Activated T-helper 1 cell treated with anti-CD3 and anti-CD28 coated beads, Interleukin-12 subunit alpha, Interleukin-12 subunit beta, Interleukin-2, Interleukin-4 antibody, amounts not matched to agents 30 ng/mL and 10 ng/mL and 1 ng/mL, durations not matched to agents 14 hours and 24 hours and 36 hours (primary cell): ENCODE measurements at regions not wholly inside any gene's neighbourhood (a gene's known extent, or its start where the extent isn't known, plus 50 kb on each side); places are given as distances from the start of the nearest gene placed in this dataset.

ENCODE experiments used
- DNase-seq: peaks from one replicate; pipeline ENCODE4 v3.0.0; 2021; ENCODE audit warnings: low spot score
- H3K27ac Mint-ChIP-seq: one replicate; pipeline ENCODE4 v1.8.0; 2021; ENCODE audit warnings: mild to moderate bottlenecking, mixed read lengths
- H3K27me3 Mint-ChIP-seq: one replicate; pipeline ENCODE4 v1.8.0; 2022; ENCODE audit warnings: mild to moderate bottlenecking, moderate library complexity, mixed read lengths; ENCODE audit not compliant: insufficient read depth
- H3K36me3 Mint-ChIP-seq: one replicate; pipeline ENCODE4 v1.8.0; 2021; ENCODE audit warnings: low read depth, mixed read lengths
- H3K4me1 Mint-ChIP-seq: one replicate; pipeline ENCODE4 v1.8.0; 2021; ENCODE audit warnings: low read depth, mixed read lengths
- H3K4me3 Mint-ChIP-seq: one replicate; pipeline ENCODE4 v1.8.0; 2021; ENCODE audit warnings: mild to moderate bottlenecking, moderate library complexity, mixed read lengths
- H3K9me3 Mint-ChIP-seq: one replicate; pipeline ENCODE4 v1.8.0; 2021; ENCODE audit warnings: mixed read lengths
- intact Hi-C: fragments of 100-400 bp; cut with micrococcal nuclease; formaldehyde crosslinking; loops from one replicate; pipeline ENCODE4 v1.15.1; 2024

GRCh38 chr7:41803569-41803968 lies 100.7 kb upstream of the INHBA start:
- DNase-seq: no peak
- intact Hi-C loops: no loop called here
- H3K4me1 Mint-ChIP-seq: no peaks in the 10 kb centered on the region
- no peaks in the 10 kb centered on the region for H3K36me3 Mint-ChIP-seq
- H3K9me3 Mint-ChIP-seq: peaks cover 4% of the 10 kb centered on the region
- no peak overlapping the region for H3K4me3 Mint-ChIP-seq
- peaks cover 1% of the 10 kb centered on the region for H3K27me3 Mint-ChIP-seq
- no peak overlapping the region for H3K27ac Mint-ChIP-seq

DNA sequence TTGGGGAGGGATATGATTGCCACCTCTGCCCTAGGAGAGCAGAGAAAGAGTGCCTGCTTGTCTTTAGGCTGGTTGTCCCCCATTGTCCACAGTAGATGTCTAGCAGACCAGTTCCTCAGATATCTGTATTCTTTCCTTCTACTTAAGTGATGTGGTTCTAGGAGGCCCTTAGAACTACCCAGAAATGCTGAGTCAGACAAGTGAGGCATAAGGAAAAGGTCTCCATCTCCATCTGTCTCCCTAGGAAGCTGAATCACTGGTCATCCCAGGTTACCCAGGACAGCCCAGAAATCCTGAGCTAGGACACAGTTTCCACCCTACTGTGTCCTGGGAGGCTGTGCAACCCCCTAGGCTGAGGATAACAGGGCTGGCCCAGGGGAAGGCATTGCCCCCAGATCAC lies 93.4 kb upstream of the INHBA start:
- H3K4me3 Mint-ChIP-seq: no peak overlapping the region
- intact Hi-C loops: no loop called here
- H3K27ac Mint-ChIP-seq: no peak overlapping the region
- no peak for DNase-seq
- no peaks in the 10 kb centered on the region for H3K36me3 Mint-ChIP-seq
- H3K4me1 Mint-ChIP-seq: no peaks in the 10 kb centered on the region
- H3K27me3 Mint-ChIP-seq: no peaks in the 10 kb centered on the region
- peaks cover 3% of the 10 kb centered on the region for H3K9me3 Mint-ChIP-seq

- Mint-ChIP-seq H3K4me3 (no peak overlapping the region), H3K27ac (no peak overlapping the region), H3K36me3 (no peaks in the 10 kb centered on the region), H3K9me3 (peaks cover 7% of the 10 kb centered on the region), H3K27me3 (no peaks in the 10 kb centered on the region), H3K4me1 (no peaks in the 10 kb centered on the region)
- DNase-seq: no peak
- intact Hi-C loops: no loop called here
Measured at GRCh38 chr7:41795276-41795833, 92.5 kb upstream of the INHBA start.

DNA sequence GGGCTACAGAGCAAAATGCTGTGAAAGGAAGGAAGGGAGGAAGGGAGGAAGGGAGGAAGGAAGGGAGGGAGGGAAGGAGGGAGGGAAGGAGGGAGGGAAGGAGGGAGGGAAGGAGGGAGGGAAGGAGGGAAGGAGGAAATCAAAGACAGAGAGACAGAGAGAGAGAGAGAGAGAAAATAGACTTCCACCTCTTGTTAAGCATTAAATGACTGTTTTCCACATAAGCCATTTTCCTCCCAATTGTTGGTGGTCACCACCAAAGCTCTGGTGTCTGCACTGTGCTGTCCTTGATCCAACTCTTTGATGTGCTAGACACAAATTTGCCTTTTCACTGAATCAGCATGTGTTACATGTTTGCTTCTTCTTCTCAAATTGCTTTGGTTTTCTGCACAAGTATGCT lies 90.7 kb upstream of the INHBA start:
- intact Hi-C loops: no loop called here
- Mint-ChIP-seq H3K9me3 (peaks cover 7% of the 10 kb centered on the region), H3K4me1 (no peaks in the 10 kb centered on the region), H3K36me3 (no peaks in the 10 kb centered on the region), H3K27ac (no peak overlapping the region), H3K4me3 (no peak overlapping the region), H3K27me3 (no peaks in the 10 kb centered on the region)
- no peak for DNase-seq

- Mint-ChIP-seq H3K9me3 (peaks cover 7% of the 10 kb centered on the region), H3K4me1 (no peaks in the 10 kb centered on the region), H3K27me3 (no peaks in the 10 kb centered on the region), H3K36me3 (no peaks in the 10 kb centered on the region), H3K27ac (no peak overlapping the region), H3K4me3 (no peak overlapping the region)
- intact Hi-C loops: no loop called here
- no peak for DNase-seq
Measured at GRCh38 chr7:41792120-41792519, 89.2 kb upstream of the INHBA start.

- Mint-ChIP-seq H3K27ac (no peak overlapping the region), H3K4me3 (no peak overlapping the region), H3K36me3 (peaks cover 1% of the 10 kb centered on the region), H3K27me3 (no peaks in the 10 kb centered on the region), H3K9me3 (peaks cover 4% of the 10 kb centered on the region), H3K4me1 (no peaks in the 10 kb centered on the region)
- intact Hi-C loops: no loop called here
- no peak for DNase-seq
Measured at GRCh38 chr7:41788556-41788955, 85.7 kb upstream of the INHBA start.

DNA sequence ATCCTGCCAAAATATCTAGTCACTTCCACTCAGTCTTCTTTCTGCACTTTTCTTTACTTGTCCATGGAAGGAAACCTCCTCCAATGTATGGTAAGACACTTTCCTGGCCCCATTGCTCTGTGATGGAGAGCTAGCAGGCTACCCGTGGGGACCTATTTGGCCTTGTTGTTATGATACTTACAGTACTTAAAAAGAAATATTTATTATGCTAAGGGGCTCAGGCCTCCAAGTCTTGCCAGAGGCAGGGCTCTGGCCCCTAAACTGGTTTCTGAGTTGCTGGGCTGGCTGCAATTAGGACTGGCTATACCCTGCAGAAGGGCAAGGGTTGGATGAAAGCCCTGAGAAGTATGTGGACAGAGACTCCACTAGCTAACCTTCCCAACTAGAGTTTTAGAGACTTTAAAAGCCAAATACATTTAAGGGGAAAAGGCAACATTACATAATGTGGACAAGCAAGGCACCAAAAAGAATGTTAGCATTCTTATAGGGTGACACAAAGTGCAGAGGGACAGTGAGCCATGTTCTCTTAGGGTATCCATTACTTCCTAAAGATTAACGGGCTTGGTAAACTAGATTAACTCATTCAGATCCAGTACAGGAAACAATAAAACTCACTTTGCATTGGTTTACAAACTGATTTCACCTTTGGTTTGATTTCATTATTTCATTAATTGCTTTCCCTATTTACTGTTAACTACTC lies 84.9 kb upstream of the INHBA start:
- H3K27ac Mint-ChIP-seq: no peak overlapping the region
- intact Hi-C loops: no loop called here
- H3K4me3 Mint-ChIP-seq: no peak overlapping the region
- H3K27me3 Mint-ChIP-seq: no peaks in the 10 kb centered on the region
- no peak for DNase-seq
- no peaks in the 10 kb centered on the region for H3K4me1 Mint-ChIP-seq
- H3K9me3 Mint-ChIP-seq: peaks cover 4% of the 10 kb centered on the region
- peaks cover 1% of the 10 kb centered on the region for H3K36me3 Mint-ChIP-seq

DNA sequence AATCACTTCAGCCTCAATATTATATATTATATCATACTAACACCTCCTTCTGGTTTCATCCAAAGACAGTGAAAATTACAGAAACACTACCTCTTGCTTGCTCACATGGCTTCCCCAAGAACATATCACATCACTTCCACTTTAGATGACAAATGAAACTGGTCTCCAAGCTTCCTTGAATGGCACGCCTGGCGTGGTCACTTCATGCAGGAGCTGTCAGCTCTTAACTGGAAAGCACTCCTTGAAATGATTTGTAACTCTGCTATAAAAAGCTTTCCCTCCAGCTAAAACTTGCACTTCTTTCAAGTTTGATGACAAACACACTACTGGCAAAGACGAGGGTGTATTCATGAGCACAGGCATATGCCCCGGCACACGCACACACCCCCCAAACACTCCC lies 84.1 kb upstream of the INHBA start:
- no peak overlapping the region for H3K4me3 Mint-ChIP-seq
- intact Hi-C loops: no loop called here
- no peak overlapping the region for H3K27ac Mint-ChIP-seq
- no peak for DNase-seq
- peaks cover 4% of the 10 kb centered on the region for H3K9me3 Mint-ChIP-seq
- H3K36me3 Mint-ChIP-seq: peaks cover 1% of the 10 kb centered on the region
- H3K4me1 Mint-ChIP-seq: no peaks in the 10 kb centered on the region
- no peaks in the 10 kb centered on the region for H3K27me3 Mint-ChIP-seq

DNA sequence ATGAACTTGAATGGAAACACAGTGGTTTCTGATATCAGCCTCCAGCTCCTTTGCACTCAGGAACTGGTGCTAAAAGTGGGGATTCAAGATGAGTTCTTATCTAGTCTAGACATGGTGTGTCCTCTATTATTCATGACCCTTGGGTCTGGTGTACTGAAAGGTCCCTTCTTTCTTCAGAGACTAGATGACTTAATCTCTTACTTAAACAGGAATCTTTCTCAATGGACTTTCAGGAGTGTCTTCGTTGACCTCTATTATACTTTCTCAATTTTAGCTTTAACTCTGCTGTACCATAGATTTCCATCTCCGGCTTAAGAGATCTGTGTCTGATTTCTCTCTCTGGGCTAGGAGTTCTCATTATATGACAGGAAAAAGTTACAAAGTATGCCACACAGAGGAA lies 83.5 kb upstream of the INHBA start:
- Mint-ChIP-seq H3K4me3 (no peak overlapping the region), H3K9me3 (peaks cover 4% of the 10 kb centered on the region), H3K27ac (no peak overlapping the region), H3K36me3 (peaks cover 1% of the 10 kb centered on the region), H3K27me3 (no peaks in the 10 kb centered on the region), H3K4me1 (no peaks in the 10 kb centered on the region)
- no peak for DNase-seq
- intact Hi-C loops: no loop called here

- peaks cover under 1% of the 10 kb centered on the region for H3K9me3 Mint-ChIP-seq
- no peak overlapping the region for H3K4me3 Mint-ChIP-seq
- DNase-seq: no peak
- H3K27ac Mint-ChIP-seq: no peak overlapping the region
- intact Hi-C loops: no loop called here
- H3K36me3 Mint-ChIP-seq: peaks cover 1% of the 10 kb centered on the region
- H3K4me1 Mint-ChIP-seq: no peaks in the 10 kb centered on the region
- no peaks in the 10 kb centered on the region for H3K27me3 Mint-ChIP-seq
Measured at GRCh38 chr7:41785840-41786239, 83.0 kb upstream of the INHBA start.

DNA sequence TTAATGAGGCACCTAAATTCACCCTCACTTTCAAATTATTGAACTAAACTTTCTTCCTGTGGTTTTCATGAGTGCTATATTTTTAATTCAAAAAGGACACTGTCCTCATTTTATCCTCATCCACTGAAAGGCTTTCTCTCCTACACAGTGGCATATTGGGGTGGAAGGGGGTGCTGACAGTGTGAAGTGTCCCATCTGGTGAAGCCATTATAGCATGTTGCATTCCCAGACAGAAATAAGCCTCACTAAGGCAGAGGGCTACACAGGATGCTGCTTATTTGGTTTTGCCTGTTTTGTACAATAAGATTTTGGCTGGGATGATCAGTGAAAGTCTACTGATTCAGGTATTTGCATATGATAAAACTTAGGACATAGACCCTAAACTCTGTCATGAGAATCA lies 82.4 kb upstream of the INHBA start:
- H3K9me3 Mint-ChIP-seq: no peaks in the 10 kb centered on the region
- H3K36me3 Mint-ChIP-seq: peaks cover 1% of the 10 kb centered on the region
- no peak for DNase-seq
- H3K27ac Mint-ChIP-seq: no peak overlapping the region
- intact Hi-C loops: no loop called here
- H3K27me3 Mint-ChIP-seq: no peaks in the 10 kb centered on the region
- H3K4me3 Mint-ChIP-seq: no peak overlapping the region
- no peaks in the 10 kb centered on the region for H3K4me1 Mint-ChIP-seq

- Mint-ChIP-seq H3K4me3 (no peak overlapping the region), H3K27ac (no peak overlapping the region), H3K4me1 (no peaks in the 10 kb centered on the region), H3K36me3 (peaks cover 1% of the 10 kb centered on the region), H3K9me3 (no peaks in the 10 kb centered on the region), H3K27me3 (no peaks in the 10 kb centered on the region)
- no peak for DNase-seq
- intact Hi-C loops: no loop called here
Measured at GRCh38 chr7:41779918-41780317, 77.0 kb upstream of the INHBA start.

GRCh38 chr7:41777894-41778596 lies 75.2 kb upstream of the INHBA start:
- intact Hi-C loops: no loop called here
- no peaks in the 10 kb centered on the region for H3K9me3 Mint-ChIP-seq
- no peak overlapping the region for H3K4me3 Mint-ChIP-seq
- H3K27ac Mint-ChIP-seq: no peak overlapping the region
- H3K27me3 Mint-ChIP-seq: no peaks in the 10 kb centered on the region
- no peaks in the 10 kb centered on the region for H3K36me3 Mint-ChIP-seq
- DNase-seq: no peak
- H3K4me1 Mint-ChIP-seq: no peaks in the 10 kb centered on the region
